UCSD-AML1 (cell line): ENCODE measurements at regions not wholly inside any gene's neighbourhood (a gene's known extent, or its start where the extent isn't known, plus 50 kb on each side); places are given as distances from the start of the nearest gene placed in this dataset.
"Not testable (repeated sequence)": the region's sequence is repeated elsewhere in the genome, so short reads cannot be mapped to it uniquely, and the experiment has no call there.

Experiments
- DNase-seq: peaks from one replicate; lab custom pipeline; 2025; ENCODE audit not compliant: unreplicated experiment; lab: John Stamatoyannopoulos, UW

- no peak for DNase-seq
Observed at GRCh38 chr5:84961193-84961592, 576.5 kb upstream of the EDIL3 start.

DNA sequence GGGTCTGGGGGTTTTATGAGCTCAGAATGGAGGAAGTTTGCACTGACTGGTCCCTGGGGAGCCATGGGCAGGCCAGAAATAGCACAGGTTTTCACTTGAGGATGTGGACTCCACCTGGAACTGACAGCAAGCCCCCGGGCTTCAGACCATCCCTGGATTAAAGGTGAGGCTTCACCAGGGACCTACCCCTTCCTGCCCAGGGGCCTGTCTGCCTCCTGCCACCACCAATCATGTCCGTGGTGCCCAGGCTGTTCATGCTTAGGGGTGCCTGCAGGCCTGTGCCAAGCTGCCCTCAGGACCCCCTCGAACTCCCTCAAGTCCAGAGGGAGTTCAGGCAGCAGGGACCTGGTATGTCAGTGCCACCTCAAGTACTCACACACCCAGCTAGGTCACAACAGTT, 577.2 kb upstream of the EDIL3 start:
- no peak for DNase-seq

DNA sequence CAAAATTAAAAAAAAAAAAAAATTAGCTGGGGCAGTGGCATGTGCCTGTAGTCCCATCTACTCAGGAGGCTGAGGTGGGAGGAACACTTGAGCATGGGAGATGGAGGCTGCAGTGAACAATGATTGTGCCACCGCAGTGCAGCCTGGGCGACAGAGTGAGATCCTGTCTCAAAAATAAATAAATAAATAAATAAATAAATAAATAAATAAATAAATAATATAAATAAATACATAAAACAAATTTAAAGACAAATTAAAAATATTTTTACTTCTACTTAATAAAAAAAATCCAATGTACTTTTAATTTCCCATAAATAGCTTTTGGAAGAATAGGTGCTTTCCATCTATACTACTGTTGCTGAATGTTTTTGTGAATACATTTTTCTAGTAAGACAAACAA, 598.4 kb upstream of the EDIL3 start:
- DNase-seq = no peak

DNA sequence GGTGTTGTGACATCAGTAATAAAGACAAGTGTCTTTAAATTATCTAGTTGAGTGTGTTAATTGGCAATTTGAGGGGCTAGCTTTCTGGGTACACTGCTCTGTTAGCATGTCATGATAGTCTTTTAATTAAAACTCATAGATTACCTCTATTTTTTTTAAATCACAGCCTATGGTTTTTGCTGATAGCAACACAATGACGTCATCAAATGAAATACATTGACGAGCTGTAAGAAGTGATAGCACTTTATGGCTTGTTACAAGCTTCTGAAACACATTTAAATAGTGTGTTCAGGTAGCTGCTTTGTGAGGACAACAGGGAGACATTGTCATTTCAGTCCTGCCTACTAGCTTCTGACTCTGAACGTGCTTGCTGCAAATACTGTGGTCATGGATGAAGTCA, 600.5 kb upstream of the EDIL3 start:
- DNase-seq = no peak

DNA sequence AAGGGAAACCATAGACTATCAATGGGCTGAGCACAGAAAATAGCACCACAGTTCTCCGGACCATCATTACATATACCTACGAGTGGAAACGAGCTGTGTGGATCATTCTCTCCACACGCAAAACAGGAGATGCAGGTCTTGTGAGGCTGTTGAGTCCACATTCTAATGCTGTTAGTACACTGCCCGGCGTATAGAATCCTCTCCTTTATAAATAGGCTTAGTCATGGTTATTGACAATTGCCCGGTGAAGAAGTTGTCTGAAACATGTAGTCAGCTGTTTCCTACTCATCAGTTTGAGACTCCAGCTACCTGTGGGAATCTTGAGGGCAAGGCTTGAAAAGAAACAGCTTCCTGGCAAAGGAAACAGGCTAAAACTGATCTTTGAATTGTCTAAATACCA, 602.0 kb upstream of the EDIL3 start:
- DNase-seq = no peak

- DNase-seq = no peak
Observed at GRCh38 chr5:85000671-85001070, 616.0 kb upstream of the EDIL3 start.

DNA sequence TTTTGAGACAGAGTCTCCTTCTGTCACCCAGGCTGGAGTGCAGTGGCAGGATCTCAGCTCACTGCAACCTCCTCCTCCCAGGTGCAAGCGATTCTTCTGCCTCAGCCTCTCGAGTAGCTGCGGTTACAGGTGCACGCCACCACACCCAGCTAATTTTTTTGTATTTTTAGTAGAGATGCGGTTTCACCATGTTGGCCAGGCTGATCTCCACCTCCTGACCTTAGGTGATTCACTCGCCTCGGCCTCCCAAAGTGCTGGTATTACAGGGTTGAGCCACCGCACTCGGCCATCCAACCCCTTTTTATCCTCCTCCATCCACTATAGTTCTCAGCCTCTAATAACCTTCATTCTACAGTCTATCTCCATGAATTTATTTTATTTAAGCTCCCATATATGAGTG, 617.3 kb upstream of the EDIL3 start:
- DNase-seq = not testable (repeated sequence)

DNA sequence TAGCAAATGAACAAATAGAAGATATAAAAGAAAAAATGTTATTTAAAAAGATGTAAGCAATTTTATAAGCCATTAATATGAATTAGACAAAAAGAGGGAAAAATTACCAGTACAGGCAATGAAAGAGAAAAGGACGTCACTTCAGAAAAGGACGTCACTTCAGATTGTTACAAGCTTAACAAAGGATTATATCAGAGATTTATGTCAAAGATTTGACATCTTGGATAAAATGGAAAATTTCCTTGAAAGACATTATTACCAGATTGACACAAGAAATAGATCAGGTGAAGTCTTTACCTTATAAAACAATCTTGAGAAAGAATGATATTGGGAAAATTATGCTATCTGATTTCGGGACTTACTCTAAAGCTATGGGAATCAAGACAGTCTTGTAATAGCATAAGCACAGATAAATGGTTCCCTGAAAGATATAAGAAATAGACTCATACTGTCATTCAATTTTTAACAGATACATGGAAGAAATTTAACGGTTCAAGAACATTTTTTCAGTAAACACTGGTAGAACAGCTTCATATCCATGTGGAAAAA, 625.4 kb upstream of the EDIL3 start:
- no peak for DNase-seq

GRCh38 chr5:85017261-85017660, 632.6 kb upstream of the EDIL3 start:
- DNase-seq = no peak

- DNase-seq = no peak
Observed at GRCh38 chr5:85030316-85031084, 645.8 kb upstream of the EDIL3 start.

DNA sequence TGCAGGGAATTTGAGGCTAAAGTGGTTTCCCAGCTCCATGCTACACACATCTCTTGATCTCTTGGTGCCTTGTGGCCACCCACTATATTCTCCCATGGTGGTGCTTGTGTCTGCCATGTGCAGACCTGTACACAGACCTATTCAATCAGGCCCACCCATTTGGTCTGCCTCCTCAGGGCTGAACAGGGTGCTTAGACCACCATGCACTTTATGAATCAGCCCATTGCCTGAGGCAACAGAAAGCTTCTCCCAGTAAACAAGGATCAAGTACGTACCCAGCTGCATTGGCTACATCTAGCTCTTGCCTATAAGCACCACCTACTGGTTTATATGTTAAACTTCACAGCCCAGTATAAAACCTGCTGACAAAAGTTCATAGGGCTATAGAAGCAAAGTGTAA, 664.3 kb upstream of the EDIL3 start:
- DNase-seq = peak; percentile 15

- DNase-seq = no peak
Observed at GRCh38 chr5:85052826-85053225, 668.1 kb upstream of the EDIL3 start.

- DNase-seq = no peak
Observed at GRCh38 chr5:85069659-85070640, 685.3 kb upstream of the EDIL3 start.

- DNase-seq = no peak
Observed at GRCh38 chr5:85077581-85077980, 692.9 kb upstream of the EDIL3 start.

DNA sequence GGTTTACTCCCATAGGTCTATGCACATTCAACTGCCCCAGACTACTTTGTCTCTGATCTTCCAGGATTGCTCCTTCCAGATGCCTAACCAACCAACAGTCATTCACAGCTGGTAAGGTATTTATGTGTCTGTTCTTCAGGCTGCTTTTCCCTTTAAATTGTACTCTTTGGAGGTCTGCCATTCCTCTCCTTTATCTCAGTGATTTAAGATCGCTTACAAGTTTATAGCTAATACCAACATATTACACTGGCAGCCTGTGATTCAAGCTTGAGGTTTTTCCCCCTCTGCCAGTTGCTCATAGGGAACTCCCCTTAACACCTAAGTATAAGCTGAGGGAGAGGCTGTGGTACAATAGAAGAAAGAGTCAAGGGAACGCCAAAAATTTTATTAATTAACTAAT, 711.7 kb upstream of the EDIL3 start:
- no peak for DNase-seq

DNA sequence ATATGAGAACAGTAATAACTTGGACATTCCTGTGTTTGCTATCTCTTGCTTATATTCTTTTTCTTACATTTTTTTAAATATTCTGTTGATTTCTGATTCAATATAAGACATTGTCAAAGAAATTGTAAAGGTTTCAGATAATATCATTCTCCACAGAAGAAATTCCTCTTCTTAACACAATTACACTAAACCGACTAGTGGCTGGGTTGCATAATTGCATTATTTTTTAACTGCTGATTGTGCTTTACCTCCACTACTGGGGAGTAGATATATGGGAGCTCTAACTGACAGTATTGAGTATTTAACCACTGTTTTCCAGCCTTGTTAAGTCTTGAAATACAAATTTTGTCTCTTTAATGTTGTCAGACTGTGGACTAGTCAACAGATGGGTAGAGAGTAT, 723.8 kb upstream of the EDIL3 start:
- DNase-seq = no peak

- DNase-seq = no peak
Observed at GRCh38 chr5:85109616-85110015, 724.9 kb upstream of the EDIL3 start.

- DNase-seq = no peak
Observed at GRCh38 chr5:85132269-85132668, 747.6 kb upstream of the EDIL3 start.

- DNase-seq = no peak
Observed at GRCh38 chr5:85140471-85140870, 755.8 kb upstream of the EDIL3 start.

DNA sequence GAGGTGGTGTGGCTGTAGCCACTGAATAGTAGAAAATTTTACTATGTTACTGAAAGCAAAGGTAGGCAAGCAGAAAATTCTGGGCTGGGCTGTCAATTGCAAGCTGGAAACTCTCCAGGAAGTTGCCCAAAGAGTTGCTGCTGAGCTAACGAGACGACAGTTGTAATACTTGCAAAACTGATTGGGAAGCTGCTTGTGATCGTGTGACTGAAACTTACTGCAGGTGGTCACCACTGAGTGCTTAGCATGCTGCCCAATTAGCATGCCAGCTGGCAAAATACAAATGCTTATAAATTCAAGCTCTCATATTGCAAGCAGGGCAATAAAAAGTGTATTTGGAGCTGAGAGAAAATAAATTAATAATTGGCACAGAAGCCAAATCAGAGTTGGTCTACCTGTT, 758.5 kb upstream of the EDIL3 start:
- DNase-seq = no peak

- DNase-seq = no peak
Observed at GRCh38 chr5:85148701-85149100, 764.0 kb upstream of the EDIL3 start.

DNA sequence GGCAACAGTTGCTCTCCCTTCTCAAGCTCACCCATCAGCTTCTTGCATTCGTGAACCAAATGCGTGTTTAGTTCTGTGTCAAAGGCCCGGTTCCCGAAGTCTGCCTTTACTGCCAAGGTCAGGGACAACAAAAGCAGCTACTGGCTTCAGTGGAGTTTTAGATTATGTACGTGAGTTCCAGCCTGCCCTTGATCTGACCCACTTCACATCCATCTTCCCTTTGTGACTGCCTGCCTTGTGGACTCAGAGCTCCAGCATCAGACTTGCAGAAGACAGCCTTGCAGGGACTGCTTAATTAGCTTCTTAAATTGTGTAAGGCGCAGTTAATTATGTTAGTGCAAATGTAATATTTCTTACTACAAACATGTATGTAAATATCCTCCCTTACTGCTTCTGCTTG, 774.7 kb upstream of the EDIL3 start:
- DNase-seq = no peak
